Activated CD8-positive, alpha-beta memory T cell treated with anti-CD3 and anti-CD28 coated beads for 24 hours (primary cell): ENCODE measurements at regions not wholly inside any gene's neighbourhood (a gene's known extent, or its start where the extent isn't known, plus 50 kb on each side); places are given as distances from the start of the nearest gene placed in this dataset.
"Not testable (repeated sequence)": the region's sequence is repeated elsewhere in the genome, so short reads cannot be mapped to it uniquely, and the experiment has no call there.

Experiments
- DNase-seq: peaks from one replicate; pipeline ENCODE4 v3.0.0-alpha.2; 2020

DNA sequence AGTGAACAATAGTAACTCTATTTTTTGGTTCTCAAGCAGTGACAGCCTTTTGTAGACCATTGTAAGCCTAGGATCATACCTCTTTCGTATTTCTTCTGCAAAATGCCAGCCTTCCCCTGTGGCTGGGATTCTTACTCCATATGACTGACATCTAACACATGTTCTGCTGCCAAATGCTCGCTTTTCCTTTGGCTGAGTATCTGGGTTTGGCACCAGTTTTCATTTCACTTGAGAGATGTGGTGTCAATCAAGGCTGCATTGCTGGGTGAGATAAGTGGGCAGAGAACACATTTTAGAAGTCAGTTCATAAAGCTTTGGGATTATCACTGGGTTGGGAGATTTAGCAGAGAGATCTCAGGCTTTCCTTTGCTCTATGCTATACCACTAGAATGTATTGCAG lies 514.7 kb upstream of the SGO1 start:
- no peak for DNase-seq

GRCh38 chr3:20698896-20699295 lies 512.9 kb upstream of the SGO1 start:
- no peak for DNase-seq

DNA sequence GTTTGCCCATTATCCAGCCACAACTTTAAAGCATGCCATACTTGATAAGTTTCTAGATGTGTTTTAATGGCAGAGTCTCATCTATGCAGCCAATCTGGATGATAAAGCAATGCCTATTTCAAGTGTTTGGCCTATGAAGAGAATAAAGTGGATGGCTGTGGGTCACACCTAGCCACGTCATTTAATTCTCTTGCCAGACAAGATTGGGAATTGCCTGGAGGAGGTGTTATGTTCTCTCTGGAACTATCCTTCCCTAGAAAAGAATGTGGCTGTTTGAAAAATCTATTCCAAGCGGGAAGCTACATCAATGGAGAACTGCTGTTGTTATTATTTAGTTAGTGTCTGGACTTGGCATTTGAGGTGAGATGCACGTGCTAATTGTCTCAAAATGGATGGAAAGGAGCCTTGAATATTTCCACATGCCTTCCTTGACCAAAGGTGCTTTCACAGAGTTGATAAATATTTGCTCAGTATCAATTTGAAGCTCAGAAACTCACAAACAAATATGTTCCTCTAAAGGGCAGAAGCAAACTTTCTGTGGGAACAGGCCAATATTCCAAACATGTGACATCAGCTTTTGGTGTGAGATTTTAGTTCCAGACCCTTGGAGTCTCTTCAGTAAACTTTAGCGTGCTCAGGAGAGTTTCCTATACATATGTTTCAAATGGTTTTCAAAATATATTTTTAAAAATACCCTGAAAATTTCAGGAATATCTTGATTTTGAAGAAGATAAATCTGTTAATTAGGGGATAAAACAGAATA lies 510.6 kb upstream of the SGO1 start:
- DNase-seq: no peak

GRCh38 chr3:20692675-20693074 lies 506.7 kb upstream of the SGO1 start:
- no peak for DNase-seq

DNA sequence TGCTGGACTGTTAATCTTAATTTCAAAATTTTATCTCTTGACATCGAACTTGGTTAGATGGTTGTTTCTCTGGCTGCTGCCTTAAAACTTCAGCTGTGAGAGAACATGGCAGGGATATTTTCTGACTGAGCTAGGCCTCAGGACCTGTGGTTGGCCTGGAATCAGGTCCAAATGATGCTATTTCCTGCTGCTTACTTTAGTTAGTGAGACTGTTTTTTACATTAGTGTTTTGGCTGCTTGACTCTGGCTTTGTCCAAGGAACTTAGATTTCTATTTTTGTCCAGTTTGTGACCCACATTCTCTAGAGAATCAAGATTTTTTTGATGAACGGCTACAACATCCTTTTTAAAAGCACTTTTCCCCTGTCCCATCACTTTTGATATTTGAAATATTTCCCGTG lies 497.9 kb upstream of the SGO1 start:
- no peak for DNase-seq

GRCh38 chr3:20682573-20682972 lies 496.6 kb upstream of the SGO1 start:
- DNase-seq: no peak

- no peak for DNase-seq
These were observed 495.1 kb upstream of the SGO1 start for GRCh38 chr3:20680990-20681628.

DNA sequence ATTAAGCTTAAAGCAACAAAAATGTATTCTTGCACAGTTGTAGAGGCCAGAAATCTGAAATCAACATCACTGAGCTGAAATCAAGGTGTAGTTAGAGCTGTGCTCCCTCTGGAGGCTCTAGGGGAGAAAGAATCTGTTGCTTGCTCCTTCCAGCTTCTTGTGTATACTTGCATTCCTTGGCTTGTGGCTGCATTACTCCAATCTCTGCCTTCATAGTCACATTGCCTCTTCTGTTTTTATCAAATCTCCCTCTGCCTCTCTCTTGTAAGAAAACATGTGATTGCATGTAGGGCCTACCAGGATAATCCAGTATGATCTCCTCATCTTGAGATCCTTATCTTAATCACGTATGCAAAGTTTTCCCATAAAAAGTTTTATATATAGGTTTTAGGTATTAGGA lies 487.9 kb upstream of the SGO1 start:
- DNase-seq: no peak

DNA sequence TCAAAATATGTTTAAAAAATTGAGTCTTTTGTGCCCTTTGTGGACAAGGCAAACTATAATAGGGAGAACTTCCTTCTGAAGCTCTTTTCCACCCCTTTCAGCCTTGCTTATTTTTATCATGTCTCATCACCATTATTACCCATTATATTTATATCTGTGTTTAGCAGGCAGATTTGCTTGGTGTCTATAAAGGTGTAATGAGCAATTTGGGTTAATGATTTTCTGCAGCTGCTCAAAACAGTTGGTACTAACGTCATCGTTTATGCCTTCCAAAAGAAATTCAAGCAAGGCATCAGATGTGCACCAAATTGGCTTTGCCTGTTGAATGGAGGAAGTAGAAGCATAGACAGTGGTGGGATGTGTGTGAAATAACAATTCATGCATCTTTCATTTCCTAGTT lies 483.7 kb upstream of the SGO1 start:
- no peak for DNase-seq

- DNase-seq: no peak
These were observed 483.2 kb upstream of the SGO1 start for GRCh38 chr3:20669184-20669583.

- DNase-seq: no peak
These were observed 482.4 kb upstream of the SGO1 start for GRCh38 chr3:20668411-20668810.

GRCh38 chr3:20666091-20666490 lies 480.1 kb upstream of the SGO1 start:
- no peak for DNase-seq

DNA sequence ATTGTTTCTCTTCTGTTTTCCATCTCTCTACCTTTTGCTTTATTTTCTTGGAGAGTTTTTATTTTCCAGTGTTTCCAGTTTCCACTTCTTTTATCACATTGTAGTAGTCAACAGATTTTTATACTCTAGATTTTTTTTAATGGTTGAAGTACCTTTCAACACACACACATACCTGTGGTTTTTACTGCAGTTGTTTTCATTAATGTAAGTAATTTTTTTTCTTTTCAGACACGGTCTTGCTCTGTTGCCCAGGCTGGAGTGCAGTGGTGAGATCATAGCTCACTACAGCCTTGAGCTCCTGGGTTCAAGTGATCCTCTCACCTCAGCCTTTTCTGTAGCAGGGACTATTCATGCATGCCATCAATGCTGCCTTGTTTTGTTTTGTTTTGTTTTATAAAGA lies 472.5 kb upstream of the SGO1 start:
- DNase-seq: no peak

DNA sequence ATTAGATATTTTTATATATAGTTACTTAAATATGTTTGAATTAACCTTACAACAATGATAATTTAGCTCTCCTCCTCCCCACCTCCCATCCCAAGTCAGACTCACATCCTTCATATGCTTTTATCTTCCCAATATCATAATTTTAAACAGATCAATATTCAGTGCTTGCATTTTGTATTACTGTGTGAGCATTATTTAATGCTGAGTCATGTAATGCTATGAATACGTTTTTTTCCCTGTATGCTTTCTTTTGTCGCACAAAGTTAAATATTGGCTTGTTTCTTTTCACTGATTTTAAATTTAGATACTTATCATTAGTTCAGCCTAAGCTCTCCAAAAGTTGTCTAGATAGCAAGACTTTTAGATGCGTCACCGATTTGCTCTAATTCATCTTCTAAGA lies 471.6 kb upstream of the SGO1 start:
- DNase-seq: no peak

DNA sequence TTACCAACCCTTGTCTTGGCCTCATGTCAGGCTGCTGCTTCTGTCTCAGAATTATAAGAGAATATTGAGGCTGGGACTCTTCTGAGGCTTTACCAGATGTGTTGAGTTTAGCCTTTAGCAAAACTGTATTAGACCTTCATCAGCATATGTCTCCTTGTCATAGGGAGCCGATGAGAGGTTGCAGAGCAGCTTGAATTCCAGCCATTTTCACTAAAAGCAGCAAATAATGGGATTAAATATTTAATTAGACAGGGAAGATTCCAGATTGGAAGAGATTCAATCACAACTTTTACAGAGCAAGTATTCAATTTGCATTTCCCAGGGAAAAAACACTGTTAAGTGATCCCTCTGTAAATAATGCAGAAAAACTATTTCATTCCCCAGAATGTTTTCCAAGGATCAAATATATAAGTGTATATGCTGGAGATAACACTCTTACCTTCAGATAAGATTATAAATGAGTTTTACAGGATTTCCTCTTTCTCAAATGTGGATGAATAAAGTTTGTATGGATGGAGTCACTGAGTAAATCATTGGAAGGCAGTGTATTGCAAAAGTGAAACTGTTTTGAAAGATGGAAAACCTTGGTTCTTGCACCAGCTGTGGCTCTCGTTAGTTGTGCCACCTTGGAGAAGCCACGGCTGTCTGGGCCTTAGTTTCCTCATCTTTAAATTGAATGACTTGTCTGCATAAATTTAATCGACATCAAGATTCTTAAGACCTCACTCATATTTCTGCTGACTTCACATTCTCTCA lies 466.4 kb upstream of the SGO1 start:
- DNase-seq: no peak

GRCh38 chr3:20648921-20649381 lies 462.9 kb upstream of the SGO1 start:
- DNase-seq: no peak

DNA sequence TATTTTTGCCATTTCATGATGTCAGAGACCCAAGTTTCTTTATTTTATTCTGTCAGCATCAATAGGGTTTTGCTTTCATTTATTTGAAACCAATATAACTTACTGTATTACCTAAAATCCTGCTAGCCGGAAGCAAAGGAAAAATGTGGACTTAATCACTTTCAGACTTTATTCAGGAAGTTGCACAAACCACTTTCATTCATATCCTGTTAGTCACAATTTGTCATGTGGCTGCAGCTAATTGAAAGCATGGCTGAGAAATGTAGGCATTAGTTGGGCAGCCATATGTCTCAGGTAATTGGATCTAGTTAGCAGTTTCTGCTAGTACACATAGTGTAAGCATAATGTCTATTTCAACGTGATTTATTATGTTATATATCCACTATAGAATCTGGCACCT lies 462.3 kb upstream of the SGO1 start:
- no peak for DNase-seq

DNA sequence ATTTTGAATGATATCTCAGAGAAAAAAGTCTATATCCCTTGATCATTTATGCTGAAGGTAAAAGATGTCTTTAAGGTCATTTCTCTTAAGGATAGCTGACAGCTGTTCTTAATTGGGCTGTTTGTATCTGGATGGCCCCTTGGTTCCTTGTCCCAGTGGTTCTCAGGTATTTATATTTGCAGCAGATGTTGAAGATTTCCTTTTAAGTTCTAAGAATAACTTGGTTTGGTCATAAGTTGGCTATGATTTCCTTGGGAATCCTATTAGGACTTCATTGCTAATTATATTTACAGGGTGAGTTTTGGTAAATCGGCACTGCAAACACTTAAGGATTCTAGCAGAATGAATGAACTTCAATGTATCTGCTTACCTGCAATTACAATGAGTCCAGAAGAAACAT lies 460.4 kb upstream of the SGO1 start:
- DNase-seq: no peak

GRCh38 chr3:20645340-20645739 lies 459.3 kb upstream of the SGO1 start:
- DNase-seq: no peak

DNA sequence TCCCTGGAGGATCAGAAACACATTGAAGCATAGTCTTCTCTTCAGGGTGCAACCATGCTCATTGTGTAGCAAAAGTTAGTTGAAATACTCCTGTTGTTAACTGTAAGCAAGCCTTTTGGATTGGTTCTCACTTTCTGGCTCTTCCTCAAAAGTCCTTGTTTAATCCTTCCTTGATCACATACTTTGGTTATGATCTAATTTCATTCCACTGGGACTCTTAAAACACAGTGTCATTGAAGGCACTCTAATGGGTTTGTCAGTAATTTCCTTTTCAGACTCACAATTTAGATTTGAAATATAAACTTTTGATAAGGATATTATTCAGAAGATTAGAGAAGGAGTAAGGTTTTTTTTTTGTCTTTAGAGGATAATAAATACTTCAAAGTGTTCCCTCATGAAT lies 451.7 kb upstream of the SGO1 start:
- DNase-seq: no peak

DNA sequence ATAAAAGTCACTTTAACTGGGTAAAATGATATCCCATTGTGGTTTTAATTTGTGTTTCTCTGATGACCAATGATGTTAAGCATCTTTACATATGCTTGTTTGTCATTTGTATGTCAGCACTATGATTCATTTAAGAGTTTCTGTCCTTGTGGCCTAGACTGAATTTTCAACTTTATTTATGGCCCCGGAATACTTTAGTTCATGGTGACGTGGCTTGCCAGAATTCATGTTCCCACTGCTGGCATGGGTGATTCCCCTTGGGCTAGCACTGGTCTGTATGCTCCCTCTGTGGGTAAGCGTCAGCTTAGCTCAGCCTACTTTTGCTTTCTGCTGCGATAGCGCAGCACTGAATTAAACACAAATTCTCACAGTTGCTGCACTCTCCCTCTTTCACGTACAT lies 436.3 kb upstream of the SGO1 start:
- DNase-seq: no peak

DNA sequence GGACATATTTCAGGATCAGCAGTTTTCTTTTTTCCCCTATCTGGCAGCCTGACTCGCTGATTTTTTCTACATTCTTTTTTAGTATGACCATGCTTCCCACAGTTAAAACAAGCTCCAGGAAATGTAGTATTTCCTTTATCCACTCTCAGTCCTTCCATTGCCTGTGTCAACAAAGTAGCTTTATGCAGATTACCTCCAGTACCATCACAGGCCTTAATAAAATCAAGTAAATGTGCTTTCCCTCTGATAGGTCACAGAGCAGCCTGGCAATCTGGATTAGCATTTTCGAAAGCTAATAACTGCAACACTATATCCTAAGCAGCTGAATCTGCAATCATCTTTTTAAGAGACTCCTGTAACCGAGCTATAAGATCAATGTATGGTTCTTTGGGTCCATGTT lies 432.6 kb upstream of the SGO1 start:
- DNase-seq: not testable (repeated sequence)

- not testable (repeated sequence) for DNase-seq
These were observed 432.2 kb upstream of the SGO1 start for GRCh38 chr3:20618181-20618580.

DNA sequence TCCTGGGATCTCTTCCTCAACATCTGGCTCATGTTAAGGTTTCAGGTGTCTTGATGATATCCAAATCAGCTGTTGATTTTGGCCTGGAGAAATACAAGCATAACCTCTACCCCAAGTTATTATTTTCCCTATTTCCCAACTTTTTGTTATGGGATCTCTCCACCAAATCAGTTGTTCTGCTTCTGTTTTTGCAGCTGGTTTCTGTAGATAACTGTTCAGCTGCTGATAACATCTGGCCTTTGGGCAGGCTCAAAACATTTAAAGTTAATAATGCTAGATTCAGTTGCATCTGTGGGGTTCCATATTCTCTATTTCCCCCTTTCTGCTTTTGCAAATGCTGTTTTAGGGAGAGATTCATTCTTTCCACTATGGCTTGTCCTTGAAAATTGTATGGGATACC lies 430.0 kb upstream of the SGO1 start:
- not testable (repeated sequence) for DNase-seq
